Upper lobe of right lung (tissue), 1 donor: ENCODE measurements at regions not wholly inside any gene's neighbourhood (a gene's known extent, or its start where the extent isn't known, plus 50 kb on each side); places are given as distances from the start of the nearest gene placed in this dataset.

ENCODE experiments used
- ATAC-seq: fragments of 200-7000 bp; cut with Tn5 transposase; one replicate; pipeline ENCODE4 v1.9.1; 2020; ENCODE audit warnings: mild to moderate bottlenecking, moderate library complexity
- DNase-seq: peaks from one replicate; pipeline ENCODE4 v3.0.0-alpha.2; 2020
- H3K27ac ChIP-seq: fragments of 200-600 bp; one replicate; pipeline ENCODE4 v1.8.0; 2022
- H3K27me3 ChIP-seq: fragments of 200-600 bp; one replicate; pipeline ENCODE4 v1.8.0; 2022; ENCODE audit warnings: mild to moderate bottlenecking
- H3K36me3 ChIP-seq: fragments of 200-600 bp; one replicate; pipeline ENCODE4 v1.8.0; 2022
- H3K4me1 ChIP-seq: fragments of 200-600 bp; one replicate; pipeline ENCODE4 v1.8.0; 2022
- H3K4me3 ChIP-seq: fragments of 200-600 bp; one replicate; pipeline ENCODE4 v1.8.0; 2022; ENCODE audit warnings: mild to moderate bottlenecking
- H3K9me3 ChIP-seq: fragments of 200-600 bp; one replicate; pipeline ENCODE4 v1.8.0; 2022
- intact Hi-C: fragments of 100-400 bp; cut with DNase I; formaldehyde crosslinking; loops from one replicate; pipeline ENCODE4 v1.11.0; 2022
- TF ChIP-seq, protein P1 (sequence below): fragments of 200-600 bp; IDR thresholded peaks from one replicate; pipeline ENCODE4 v1.8.0; 2022; ENCODE audit warnings: antibody characterized with exemption
- donor health status: DM: no; HTN: yes; CAD: no; lungs with severe emphysema.

DNA sequence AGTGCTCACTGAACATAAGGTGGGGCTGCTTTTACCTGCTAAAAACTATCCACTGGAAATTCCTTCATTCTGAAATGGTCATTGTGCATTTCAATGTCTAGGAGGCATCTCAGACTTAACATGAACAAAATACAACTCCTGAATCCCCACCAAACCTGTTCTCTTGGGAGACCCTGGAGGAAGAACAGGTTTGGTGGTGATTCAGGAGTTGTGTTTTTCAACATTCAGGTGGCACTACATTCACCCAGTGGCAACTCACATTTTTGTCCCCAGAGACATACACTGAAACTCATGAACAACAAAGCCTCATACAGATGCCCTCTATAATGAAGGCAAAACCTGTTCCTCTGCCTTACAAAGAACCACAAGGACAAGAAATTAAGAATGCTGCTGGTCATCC lies 64.3 kb upstream of the CYP2D6 start:
- TF ChIP-seq, protein P1, sequence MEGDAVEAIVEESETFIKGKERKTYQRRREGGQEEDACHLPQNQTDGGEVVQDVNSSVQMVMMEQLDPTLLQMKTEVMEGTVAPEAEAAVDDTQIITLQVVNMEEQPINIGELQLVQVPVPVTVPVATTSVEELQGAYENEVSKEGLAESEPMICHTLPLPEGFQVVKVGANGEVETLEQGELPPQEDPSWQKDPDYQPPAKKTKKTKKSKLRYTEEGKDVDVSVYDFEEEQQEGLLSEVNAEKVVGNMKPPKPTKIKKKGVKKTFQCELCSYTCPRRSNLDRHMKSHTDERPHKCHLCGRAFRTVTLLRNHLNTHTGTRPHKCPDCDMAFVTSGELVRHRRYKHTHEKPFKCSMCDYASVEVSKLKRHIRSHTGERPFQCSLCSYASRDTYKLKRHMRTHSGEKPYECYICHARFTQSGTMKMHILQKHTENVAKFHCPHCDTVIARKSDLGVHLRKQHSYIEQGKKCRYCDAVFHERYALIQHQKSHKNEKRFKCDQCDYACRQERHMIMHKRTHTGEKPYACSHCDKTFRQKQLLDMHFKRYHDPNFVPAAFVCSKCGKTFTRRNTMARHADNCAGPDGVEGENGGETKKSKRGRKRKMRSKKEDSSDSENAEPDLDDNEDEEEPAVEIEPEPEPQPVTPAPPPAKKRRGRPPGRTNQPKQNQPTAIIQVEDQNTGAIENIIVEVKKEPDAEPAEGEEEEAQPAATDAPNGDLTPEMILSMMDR = no peak
- ATAC-seq = no peak

DNA sequence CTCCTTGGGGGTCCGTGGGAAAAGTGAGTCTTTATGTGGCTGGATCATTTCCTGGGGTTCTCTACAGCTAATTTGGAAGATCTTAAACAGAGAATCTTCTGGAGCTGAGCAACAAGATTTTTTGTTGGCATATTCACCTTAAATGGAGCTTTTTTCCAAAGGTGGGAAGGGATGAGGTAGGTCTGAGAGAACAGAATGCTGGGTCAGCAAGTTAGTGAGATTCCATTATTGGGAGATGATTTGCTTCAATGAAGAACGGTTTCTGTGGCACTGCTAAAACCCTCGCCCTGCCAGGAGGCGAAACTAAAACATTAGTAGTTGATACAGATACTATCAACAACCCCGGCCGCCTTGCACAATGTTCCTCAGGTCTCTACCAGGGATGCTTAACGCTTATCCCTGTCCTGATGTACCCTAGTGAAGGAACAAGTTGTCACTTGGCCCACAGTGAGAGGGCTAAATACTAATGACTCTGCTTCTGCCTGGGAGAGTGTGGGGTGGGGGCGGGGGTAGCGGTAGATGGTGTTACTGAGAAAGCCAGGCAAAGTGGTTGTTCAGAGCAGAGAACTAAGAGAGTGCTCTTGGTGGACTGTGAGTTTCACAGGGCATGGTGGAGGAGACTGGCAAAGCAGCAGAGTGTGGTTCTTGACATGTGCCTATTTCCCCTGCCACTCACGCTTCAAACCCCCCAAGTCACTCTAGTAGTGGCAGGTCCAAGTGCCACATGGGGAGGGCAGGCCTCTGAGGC lies 63.7 kb upstream of the CYP2D6 start:
- H3K27ac ChIP-seq = no peak overlapping the region
- ATAC-seq = no peak
- H3K36me3 ChIP-seq = no peaks in the 10 kb centered on the region
- intact Hi-C loops = no loop called here
- no peak overlapping the region for H3K4me3 ChIP-seq
- DNase-seq = no peak
- TF ChIP-seq, protein P1 = no peak
- H3K4me1 ChIP-seq = no peaks in the 10 kb centered on the region
- H3K9me3 ChIP-seq = no peaks in the 10 kb centered on the region
- no peaks in the 10 kb centered on the region for H3K27me3 ChIP-seq

More for the DNA sequence above, 64.3 kb upstream of the CYP2D6 start:
- H3K27me3 ChIP-seq = no peaks in the 10 kb centered on the region
- H3K4me1 ChIP-seq = no peaks in the 10 kb centered on the region
- DNase-seq = no peak
- intact Hi-C loops = no loop called here
- H3K27ac ChIP-seq = no peak overlapping the region
- no peaks in the 10 kb centered on the region for H3K9me3 ChIP-seq
- no peaks in the 10 kb centered on the region for H3K36me3 ChIP-seq
- H3K4me3 ChIP-seq = no peak overlapping the region

DNA sequence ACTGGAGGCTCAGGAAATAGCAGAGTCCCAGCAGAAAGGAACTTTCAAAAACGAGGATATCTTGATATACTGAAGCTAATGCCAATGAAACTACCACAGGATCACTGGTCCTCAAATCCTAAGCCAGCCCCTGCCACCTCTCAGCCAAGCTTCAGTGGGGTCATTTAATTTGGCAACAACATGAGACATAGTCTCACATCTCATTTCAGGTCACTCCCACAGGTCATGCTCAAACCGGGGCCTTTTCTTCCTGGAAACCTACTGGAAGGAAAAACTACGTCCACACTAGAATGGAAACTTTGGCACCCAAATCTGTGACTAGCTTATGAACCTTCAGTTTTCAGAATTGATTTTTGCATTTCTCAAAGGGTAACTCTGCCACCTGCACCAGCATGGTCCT lies 61.9 kb upstream of the CYP2D6 start:
- Histone ChIP-seq H3K27me3 (no peaks in the 10 kb centered on the region), H3K9me3 (no peaks in the 10 kb centered on the region), H3K36me3 (no peaks in the 10 kb centered on the region), H3K4me1 (no peaks in the 10 kb centered on the region), H3K4me3 (no peak overlapping the region), H3K27ac (no peak overlapping the region)
- ATAC-seq (no peak), DNase-seq (no peak)
- TF ChIP-seq, protein P1 = no peak
- intact Hi-C loops = no loop called here

DNA sequence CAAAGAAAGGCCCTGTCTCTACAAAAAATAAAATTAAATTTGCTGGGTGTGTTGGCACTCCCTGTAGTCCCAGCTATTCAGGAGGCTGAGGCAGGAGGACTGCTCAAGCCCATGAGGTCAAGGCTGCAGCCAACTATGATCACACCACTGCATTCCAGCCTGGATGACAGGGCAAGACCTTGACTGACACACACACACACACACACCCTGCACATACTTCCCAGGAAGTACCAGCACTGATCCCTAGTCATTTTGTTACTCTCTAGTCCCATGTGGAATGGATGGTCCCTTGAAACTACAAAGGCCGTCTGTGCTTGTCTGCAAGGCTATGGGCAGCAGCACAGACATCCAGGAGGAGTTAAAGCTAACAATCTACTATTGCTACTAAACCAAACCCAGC lies 59.7 kb upstream of the CYP2D6 start:
- no peak for DNase-seq
- H3K9me3 ChIP-seq = no peaks in the 10 kb centered on the region
- no peaks in the 10 kb centered on the region for H3K36me3 ChIP-seq
- intact Hi-C loops = no loop called here
- peak; percentile 36 for ATAC-seq
- no peak overlapping the region for H3K4me3 ChIP-seq
- H3K27me3 ChIP-seq = no peaks in the 10 kb centered on the region
- TF ChIP-seq, protein P1 = no peak
- no peaks in the 10 kb centered on the region for H3K4me1 ChIP-seq
- no peak overlapping the region for H3K27ac ChIP-seq

DNA sequence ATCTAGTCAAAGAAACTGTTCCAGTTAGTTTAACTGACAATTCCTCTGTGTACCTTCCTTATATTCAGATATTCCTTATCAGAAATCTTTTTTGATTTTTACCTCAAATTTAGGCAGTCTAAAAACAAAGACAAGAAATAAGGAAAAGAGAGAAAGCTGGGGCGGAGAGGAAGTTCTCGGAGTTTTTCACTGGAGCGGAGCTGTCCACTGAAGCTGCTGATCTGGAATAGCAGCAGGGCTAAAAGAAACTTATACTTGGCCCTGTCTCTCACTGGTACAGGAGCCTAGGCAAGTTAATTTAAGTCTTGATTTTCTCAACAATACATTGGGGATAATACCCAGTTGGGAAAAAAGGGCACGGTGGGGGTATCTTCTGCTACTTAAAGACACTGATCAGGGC lies 59.2 kb upstream of the CYP2D6 start:
- intact Hi-C loops = no loop called here
- no peak for ATAC-seq
- Histone ChIP-seq H3K4me1 (no peaks in the 10 kb centered on the region), H3K4me3 (no peak overlapping the region), H3K27ac (no peak overlapping the region), H3K36me3 (no peaks in the 10 kb centered on the region), H3K9me3 (no peaks in the 10 kb centered on the region), H3K27me3 (no peaks in the 10 kb centered on the region)
- TF ChIP-seq, protein P1 = no peak
- DNase-seq = no peak
